Dendritic cell treated with granulocyte-macrophage colony-stimulating factor and Interleukin-4, amounts not matched to agents 40 ng/mL and 50 ng/mL, for 4 days (primary cell): ENCODE measurements at regions not wholly inside any gene's neighbourhood (a gene's known extent, or its start where the extent isn't known, plus 50 kb on each side); places are given as distances from the start of the nearest gene placed in this dataset.

Experiments used
- H3K27ac Mint-ChIP-seq: one replicate; pipeline ENCODE4 v1.8.0; 2022; ENCODE audit warnings: mild to moderate bottlenecking, mixed read lengths
- H3K27me3 Mint-ChIP-seq: one replicate; pipeline ENCODE4 v1.8.0; 2022; ENCODE audit warnings: mild to moderate bottlenecking, mixed read lengths
- H3K36me3 Mint-ChIP-seq: one replicate; pipeline ENCODE4 v1.8.0; 2022; ENCODE audit warnings: low read depth, mixed read lengths
- H3K4me1 Mint-ChIP-seq: one replicate; pipeline ENCODE4 v1.8.0; 2022; ENCODE audit warnings: low read depth, mixed read lengths
- H3K4me3 Mint-ChIP-seq: one replicate; pipeline ENCODE4 v1.8.0; 2022; ENCODE audit warnings: mild to moderate bottlenecking, moderate library complexity, mixed read lengths
- H3K9me3 Mint-ChIP-seq: one replicate; pipeline ENCODE4 v1.8.0; 2022; ENCODE audit warnings: mixed read lengths
- intact Hi-C: fragments of 100-400 bp; cut with micrococcal nuclease; formaldehyde crosslinking; loops from one replicate; pipeline ENCODE4 v1.15.0; 2022

- Mint-ChIP-seq H3K4me3 (no peak overlapping the region), H3K27ac (no peak overlapping the region), H3K36me3 (no peaks in the 10 kb centered on the region), H3K27me3 (peaks cover 2% of the 10 kb centered on the region), H3K9me3 (peaks cover 3% of the 10 kb centered on the region), H3K4me1 (peaks cover 6% of the 10 kb centered on the region)
- intact Hi-C loops = no loop called here
Measured at GRCh38 chr3:144332868-144333267, 361.2 kb downstream of the DIPK2A start.

- no peaks in the 10 kb centered on the region for H3K36me3 Mint-ChIP-seq
- H3K9me3 Mint-ChIP-seq = no peaks in the 10 kb centered on the region
- H3K4me3 Mint-ChIP-seq = no peak overlapping the region
- peaks cover 15% of the 10 kb centered on the region for H3K4me1 Mint-ChIP-seq
- intact Hi-C loops = no loop called here
- no peak overlapping the region for H3K27ac Mint-ChIP-seq
- H3K27me3 Mint-ChIP-seq = peaks cover 12% of the 10 kb centered on the region
Measured at GRCh38 chr3:144341471-144341870, 369.8 kb downstream of the DIPK2A start.

GRCh38 chr3:144343343-144343742 is 371.7 kb downstream of the DIPK2A start:
- intact Hi-C loops = no loop called here
- Mint-ChIP-seq H3K27ac (no peak overlapping the region), H3K9me3 (no peaks in the 10 kb centered on the region), H3K4me3 (no peak overlapping the region), H3K36me3 (no peaks in the 10 kb centered on the region), H3K27me3 (peaks cover 12% of the 10 kb centered on the region), H3K4me1 (peaks cover 15% of the 10 kb centered on the region)

- H3K4me3 Mint-ChIP-seq = no peak overlapping the region
- H3K27me3 Mint-ChIP-seq = peaks cover 12% of the 10 kb centered on the region
- no peaks in the 10 kb centered on the region for H3K9me3 Mint-ChIP-seq
- intact Hi-C loops = no loop called here
- H3K27ac Mint-ChIP-seq = no peak overlapping the region
- peaks cover 15% of the 10 kb centered on the region for H3K4me1 Mint-ChIP-seq
- no peaks in the 10 kb centered on the region for H3K36me3 Mint-ChIP-seq
Measured at GRCh38 chr3:144343777-144344176, 372.2 kb downstream of the DIPK2A start.

- intact Hi-C loops = no loop called here
- H3K36me3 Mint-ChIP-seq = no peaks in the 10 kb centered on the region
- H3K27ac Mint-ChIP-seq = no peak overlapping the region
- H3K4me3 Mint-ChIP-seq = no peak overlapping the region
- no peaks in the 10 kb centered on the region for H3K9me3 Mint-ChIP-seq
- H3K4me1 Mint-ChIP-seq = peaks cover 15% of the 10 kb centered on the region
- H3K27me3 Mint-ChIP-seq = peaks cover 12% of the 10 kb centered on the region
Measured at GRCh38 chr3:144344925-144345548, 373.4 kb downstream of the DIPK2A start.

GRCh38 chr3:144350125-144350524 is 378.5 kb downstream of the DIPK2A start:
- peaks cover 21% of the 10 kb centered on the region for H3K4me1 Mint-ChIP-seq
- no peaks in the 10 kb centered on the region for H3K9me3 Mint-ChIP-seq
- H3K27ac Mint-ChIP-seq = no peak overlapping the region
- H3K4me3 Mint-ChIP-seq = no peak overlapping the region
- no peaks in the 10 kb centered on the region for H3K36me3 Mint-ChIP-seq
- intact Hi-C loops = no loop called here
- H3K27me3 Mint-ChIP-seq = no peaks in the 10 kb centered on the region

- intact Hi-C loops = no loop called here
- H3K4me3 Mint-ChIP-seq = no peak overlapping the region
- H3K36me3 Mint-ChIP-seq = no peaks in the 10 kb centered on the region
- H3K27ac Mint-ChIP-seq = no peak overlapping the region
- H3K4me1 Mint-ChIP-seq = peaks cover 18% of the 10 kb centered on the region
- no peaks in the 10 kb centered on the region for H3K27me3 Mint-ChIP-seq
- H3K9me3 Mint-ChIP-seq = no peaks in the 10 kb centered on the region
Measured at GRCh38 chr3:144351011-144351410, 379.4 kb downstream of the DIPK2A start.

GRCh38 chr3:144351773-144352365 is 380.2 kb downstream of the DIPK2A start:
- H3K27me3 Mint-ChIP-seq = no peaks in the 10 kb centered on the region
- H3K9me3 Mint-ChIP-seq = no peaks in the 10 kb centered on the region
- no peak overlapping the region for H3K4me3 Mint-ChIP-seq
- peaks cover 18% of the 10 kb centered on the region for H3K4me1 Mint-ChIP-seq
- no peaks in the 10 kb centered on the region for H3K36me3 Mint-ChIP-seq
- intact Hi-C loops = no loop called here
- no peak overlapping the region for H3K27ac Mint-ChIP-seq

- Mint-ChIP-seq H3K4me1 (no peaks in the 10 kb centered on the region), H3K27ac (no peak overlapping the region), H3K27me3 (no peaks in the 10 kb centered on the region), H3K36me3 (no peaks in the 10 kb centered on the region), H3K4me3 (no peak overlapping the region), H3K9me3 (no peaks in the 10 kb centered on the region)
- intact Hi-C loops = no loop called here
Measured at GRCh38 chr3:144358191-144358590, 386.6 kb downstream of the DIPK2A start.

- H3K4me1 Mint-ChIP-seq = no peaks in the 10 kb centered on the region
- intact Hi-C loops = no loop called here
- no peak overlapping the region for H3K4me3 Mint-ChIP-seq
- H3K36me3 Mint-ChIP-seq = no peaks in the 10 kb centered on the region
- no peaks in the 10 kb centered on the region for H3K27me3 Mint-ChIP-seq
- H3K9me3 Mint-ChIP-seq = peaks cover 6% of the 10 kb centered on the region
- no peak overlapping the region for H3K27ac Mint-ChIP-seq
Measured at GRCh38 chr3:144361002-144361401, 389.4 kb downstream of the DIPK2A start.

GRCh38 chr3:144362126-144362525 is 390.5 kb downstream of the DIPK2A start:
- no peak overlapping the region for H3K4me3 Mint-ChIP-seq
- H3K36me3 Mint-ChIP-seq = no peaks in the 10 kb centered on the region
- no peak overlapping the region for H3K27ac Mint-ChIP-seq
- no peaks in the 10 kb centered on the region for H3K27me3 Mint-ChIP-seq
- intact Hi-C loops = no loop called here
- H3K9me3 Mint-ChIP-seq = peaks cover 17% of the 10 kb centered on the region
- H3K4me1 Mint-ChIP-seq = no peaks in the 10 kb centered on the region

GRCh38 chr3:144363856-144364255 is 392.2 kb downstream of the DIPK2A start:
- no peaks in the 10 kb centered on the region for H3K4me1 Mint-ChIP-seq
- H3K4me3 Mint-ChIP-seq = no peak overlapping the region
- H3K27me3 Mint-ChIP-seq = no peaks in the 10 kb centered on the region
- peaks cover 30% of the 10 kb centered on the region for H3K9me3 Mint-ChIP-seq
- no peak overlapping the region for H3K27ac Mint-ChIP-seq
- intact Hi-C loops = no loop called here
- no peaks in the 10 kb centered on the region for H3K36me3 Mint-ChIP-seq

GRCh38 chr3:144364737-144365136 is 393.1 kb downstream of the DIPK2A start:
- intact Hi-C loops = no loop called here

GRCh38 chr3:144369129-144369879 is 397.7 kb downstream of the DIPK2A start:
- Mint-ChIP-seq H3K27ac (no peak overlapping the region), H3K36me3 (no peaks in the 10 kb centered on the region), H3K4me3 (no peak overlapping the region), H3K27me3 (no peaks in the 10 kb centered on the region), H3K9me3 (peaks cover 60% of the 10 kb centered on the region), H3K4me1 (no peaks in the 10 kb centered on the region)
- intact Hi-C loops = no loop called here

More at GRCh38 chr3:144364737-144365136, 393.1 kb downstream of the DIPK2A start:
- H3K27me3 Mint-ChIP-seq = no peaks in the 10 kb centered on the region
- peaks cover 39% of the 10 kb centered on the region for H3K9me3 Mint-ChIP-seq
- H3K27ac Mint-ChIP-seq = no peak overlapping the region
- no peak overlapping the region for H3K4me3 Mint-ChIP-seq
- H3K36me3 Mint-ChIP-seq = no peaks in the 10 kb centered on the region
- no peaks in the 10 kb centered on the region for H3K4me1 Mint-ChIP-seq
